NCI-H2107 treated with DMSO at 0.1 percent for 48 hours (cell line): ENCODE measurements at regions not wholly inside any gene's neighbourhood (a gene's known extent, or its start where the extent isn't known, plus 50 kb on each side); places are given as distances from the start of the nearest gene placed in this dataset.
"Not testable (repeated sequence)": the region's sequence is repeated elsewhere in the genome, so short reads cannot be mapped to it uniquely, and the experiment has no call there.

Experiments
- DNase-seq: peaks from one replicate; lab custom pipeline; 2025; ENCODE audit not compliant: unreplicated experiment; lab: John Stamatoyannopoulos, UW

GRCh38 chr6:11411593-11411992 is 126.0 kb upstream of the TMEM170B start:
- DNase-seq = no peak

- no peak for DNase-seq
These were observed 126.8 kb upstream of the TMEM170B start for GRCh38 chr6:11410539-11411307.

- no peak for DNase-seq
These were observed 128.2 kb upstream of the TMEM170B start for GRCh38 chr6:11409371-11409770.

- no peak for DNase-seq
These were observed 130.1 kb upstream of the TMEM170B start for GRCh38 chr6:11407414-11407813.

GRCh38 chr6:11404838-11405237 is 132.7 kb upstream of the TMEM170B start:
- DNase-seq = no peak

GRCh38 chr6:11404081-11404480 is 133.5 kb upstream of the TMEM170B start:
- DNase-seq = no peak

GRCh38 chr6:11403035-11403601 is 134.4 kb upstream of the TMEM170B start:
- DNase-seq = no peak

GRCh38 chr6:11402581-11402980 is 135.0 kb upstream of the TMEM170B start:
- DNase-seq = not testable (repeated sequence)

GRCh38 chr6:11401954-11402353 is 135.6 kb upstream of the TMEM170B start:
- DNase-seq = not testable (repeated sequence)

GRCh38 chr6:11398451-11399326 is 138.9 kb upstream of the TMEM170B start:
- no peak for DNase-seq

GRCh38 chr6:11397622-11398450 is 139.7 kb upstream of the TMEM170B start:
- DNase-seq = no peak

GRCh38 chr6:11396860-11397259 is 140.7 kb upstream of the TMEM170B start:
- DNase-seq = no peak

GRCh38 chr6:11393713-11394627 is 143.6 kb upstream of the TMEM170B start:
- DNase-seq = no peak

- DNase-seq = no peak
These were observed 144.6 kb upstream of the TMEM170B start for GRCh38 chr6:11392778-11393507.

- no peak for DNase-seq
These were observed 145.4 kb upstream of the TMEM170B start for GRCh38 chr6:11391934-11392777.

- no peak for DNase-seq
These were observed 147.6 kb upstream of the TMEM170B start for GRCh38 chr6:11389977-11390376.

- no peak for DNase-seq
These were observed 148.3 kb upstream of the TMEM170B start for GRCh38 chr6:11388983-11389944.
